ENCODE measurements at regions not wholly inside any gene's neighbourhood (a gene's known extent, or its start where the extent isn't known, plus 50 kb on each side); places are given as distances from the start of the nearest gene placed in this dataset.
A peak's percentile ranks its signal among the peaks of the same experiment; 100 is the strongest.

- no peak for DNase-seq (ENCODE audit: low spot score)
These were observed 716.8 kb downstream of the EPHA4 start for GRCh38 chr2:220855296-220855695.

GRCh38 chr2:220856486-220856885 is 715.6 kb downstream of the EPHA4 start:
- no peak for DNase-seq (ENCODE audit: low spot score)

GRCh38 chr2:220857368-220857767 is 714.7 kb downstream of the EPHA4 start:
- DNase-seq (ENCODE audit: low spot score), result peak; percentile 42

- no peak for DNase-seq (ENCODE audit: low spot score)
These were observed 714.0 kb downstream of the EPHA4 start for GRCh38 chr2:220858101-220858500.

GRCh38 chr2:220871909-220872308 is 700.2 kb downstream of the EPHA4 start:
- no peak for DNase-seq (ENCODE audit: low spot score)

- DNase-seq (ENCODE audit: low spot score), result no peak
These were observed 695.9 kb downstream of the EPHA4 start for GRCh38 chr2:220876080-220876824.

GRCh38 chr2:220877491-220877890 is 694.6 kb downstream of the EPHA4 start:
- no peak for DNase-seq (ENCODE audit: low spot score)

- DNase-seq (ENCODE audit: low spot score), result no peak
These were observed 694.2 kb downstream of the EPHA4 start for GRCh38 chr2:220877897-220878296.

DNA sequence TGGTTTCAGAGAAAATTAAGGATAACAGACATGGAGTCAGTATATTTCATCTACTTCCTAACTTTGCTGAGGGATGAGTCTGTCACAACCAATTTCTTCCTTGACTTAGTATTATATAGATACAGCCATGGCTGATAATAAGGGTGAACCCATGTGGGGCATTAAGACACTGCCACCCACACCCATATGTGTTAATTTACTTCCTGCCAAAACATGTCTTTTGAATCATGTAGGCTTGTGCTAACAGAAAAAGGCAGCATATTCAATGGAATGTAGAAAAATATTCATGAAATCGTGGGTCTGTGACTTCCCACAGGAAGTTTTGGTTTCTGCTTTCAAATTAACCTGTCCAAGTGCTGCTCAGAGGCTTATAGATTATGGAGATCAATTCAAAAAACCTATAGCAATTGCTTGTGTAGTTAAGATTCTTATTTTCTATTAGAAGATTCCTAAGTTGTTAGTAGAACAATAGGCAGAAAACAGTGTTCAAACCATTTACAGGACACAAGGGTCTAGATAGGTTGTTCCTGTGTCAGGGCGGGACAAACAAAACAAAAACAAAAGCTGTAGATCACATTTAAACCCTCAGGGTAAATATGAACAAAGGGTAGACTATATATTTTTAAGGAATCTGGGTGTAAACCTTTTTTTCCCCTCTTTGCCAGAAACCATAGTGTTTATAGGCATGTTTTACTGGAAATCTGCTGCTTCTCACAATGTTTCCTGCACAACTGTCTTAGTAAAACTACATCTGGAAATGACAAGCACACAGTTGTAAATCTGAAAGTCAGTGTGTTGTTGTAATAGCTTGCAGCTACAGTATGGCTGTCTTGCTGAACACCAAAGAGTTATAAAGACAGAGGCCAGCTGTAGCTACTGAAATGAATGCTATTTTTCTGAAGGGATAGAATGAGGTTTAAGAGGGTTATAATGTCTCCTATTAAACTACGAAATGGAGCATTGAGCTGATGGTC is 691.2 kb downstream of the EPHA4 start:
- DNase-seq (ENCODE audit: low spot score), result no peak

DNA sequence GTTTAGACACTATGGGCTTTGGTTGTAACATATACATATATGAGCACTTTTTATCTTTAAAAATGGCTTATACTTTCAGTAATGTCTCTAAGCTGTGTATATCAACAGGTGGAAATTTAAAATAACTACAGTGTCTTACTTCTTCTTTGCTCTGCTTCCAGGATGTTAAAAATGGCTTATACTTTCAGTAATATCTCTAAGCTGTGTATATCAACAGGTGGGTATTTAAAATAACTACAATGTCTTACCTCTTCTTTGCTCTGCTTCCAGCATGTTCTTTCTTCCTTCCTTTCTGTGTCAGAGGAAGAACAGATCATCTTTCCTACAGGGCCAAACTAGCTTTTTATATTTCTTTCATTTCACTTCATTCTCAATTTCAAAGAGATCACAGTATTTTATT is 689.6 kb downstream of the EPHA4 start:
- DNase-seq (ENCODE audit: low spot score), result no peak

- DNase-seq (ENCODE audit: low spot score), result no peak
These were observed 686.5 kb downstream of the EPHA4 start for GRCh38 chr2:220885593-220885992.

DNA sequence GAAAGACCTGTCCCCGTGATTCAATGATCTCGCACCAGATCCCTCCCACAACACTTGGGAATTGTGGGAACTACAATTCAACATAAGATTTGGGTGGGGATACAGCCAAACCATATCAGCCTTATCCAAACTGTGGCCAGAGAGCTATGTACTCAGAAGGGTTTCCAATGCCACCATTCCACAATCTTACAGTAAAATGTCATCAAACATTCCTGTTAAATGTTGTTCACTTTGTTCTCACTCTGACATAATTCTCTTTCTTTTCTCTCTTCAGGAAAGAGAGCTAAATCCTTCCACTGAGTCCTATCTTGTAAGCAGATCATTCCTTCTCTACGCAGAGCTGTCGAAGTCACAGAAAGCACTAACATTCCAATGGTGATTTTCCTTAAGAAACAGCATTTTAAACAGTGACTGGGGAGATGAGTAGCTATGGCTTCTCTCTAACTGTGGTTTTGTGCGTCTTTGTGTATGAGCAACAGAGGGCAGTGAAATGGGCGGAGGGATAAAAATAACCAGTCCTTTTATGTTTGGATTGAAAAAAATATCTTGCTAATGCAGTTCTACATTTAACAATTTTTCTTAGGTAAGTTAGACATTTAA is 684.7 kb downstream of the EPHA4 start:
- DNase-seq (ENCODE audit: low spot score), result no peak

GRCh38 chr2:220887876-220888275 is 684.2 kb downstream of the EPHA4 start:
- DNase-seq (ENCODE audit: low spot score), result no peak

- no peak for DNase-seq (ENCODE audit: low spot score)
These were observed 681.2 kb downstream of the EPHA4 start for GRCh38 chr2:220890931-220891330.

- DNase-seq (ENCODE audit: low spot score), result peak; percentile 28
These were observed 680.7 kb downstream of the EPHA4 start for GRCh38 chr2:220891405-220891804.

DNA sequence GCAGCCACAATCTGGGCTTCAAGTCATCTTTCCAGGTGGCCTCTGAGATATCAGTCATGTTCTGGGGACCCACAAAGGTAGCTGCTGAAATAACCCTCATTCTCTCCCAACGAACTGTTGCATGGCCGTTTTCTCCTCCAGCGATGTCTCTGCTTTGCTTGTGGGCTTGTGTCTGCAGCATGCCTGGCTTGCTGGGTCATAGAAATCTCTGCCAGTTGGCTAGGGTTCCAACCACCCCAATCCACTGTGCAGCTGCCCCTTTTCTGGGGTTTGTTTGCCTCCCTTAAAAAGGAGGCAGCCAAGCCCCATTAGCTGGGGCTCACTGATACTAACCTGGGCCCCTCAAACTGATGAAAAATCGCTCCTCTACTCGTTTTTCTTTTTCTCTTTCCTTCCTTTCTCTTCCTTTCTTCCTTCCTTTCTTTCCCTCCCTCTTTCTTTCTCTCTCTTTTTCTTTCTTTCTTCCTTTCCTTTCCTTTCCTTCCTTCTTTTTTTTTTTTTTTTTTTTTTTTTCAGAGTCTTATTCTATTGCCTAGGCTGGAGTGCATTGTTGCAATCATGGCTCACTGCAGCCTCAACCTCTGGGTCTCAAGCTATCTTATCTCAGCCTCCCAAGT is 680.0 kb downstream of the EPHA4 start:
- no peak for DNase-seq (ENCODE audit: low spot score)

- DNase-seq (ENCODE audit: low spot score), result no peak
These were observed 678.7 kb downstream of the EPHA4 start for GRCh38 chr2:220893411-220893810.

GRCh38 chr2:220894069-220894468 is 678.0 kb downstream of the EPHA4 start:
- DNase-seq (ENCODE audit: low spot score), result no peak

- DNase-seq (ENCODE audit: low spot score), result no peak
These were observed 672.6 kb downstream of the EPHA4 start for GRCh38 chr2:220899492-220899891.

DNA sequence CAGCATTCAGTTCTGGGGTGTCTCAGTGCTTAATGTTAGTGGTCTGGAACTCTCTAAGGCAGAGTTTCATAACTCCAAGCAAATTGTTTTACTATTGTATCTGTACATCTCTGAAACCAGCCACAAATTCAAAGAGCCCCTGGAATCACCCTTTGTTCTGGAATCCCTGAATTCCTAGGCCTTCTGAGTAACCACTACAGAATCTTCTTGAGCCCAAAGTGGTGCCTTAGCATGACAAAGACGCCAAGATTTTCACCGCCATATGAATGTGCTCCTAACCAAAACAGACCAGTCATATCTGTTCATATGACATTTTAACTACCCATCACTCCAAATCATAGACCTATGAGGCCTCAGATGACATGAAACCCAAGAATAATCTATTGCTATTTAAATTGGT is 668.1 kb downstream of the EPHA4 start:
- no peak for DNase-seq (ENCODE audit: low spot score)

DNA sequence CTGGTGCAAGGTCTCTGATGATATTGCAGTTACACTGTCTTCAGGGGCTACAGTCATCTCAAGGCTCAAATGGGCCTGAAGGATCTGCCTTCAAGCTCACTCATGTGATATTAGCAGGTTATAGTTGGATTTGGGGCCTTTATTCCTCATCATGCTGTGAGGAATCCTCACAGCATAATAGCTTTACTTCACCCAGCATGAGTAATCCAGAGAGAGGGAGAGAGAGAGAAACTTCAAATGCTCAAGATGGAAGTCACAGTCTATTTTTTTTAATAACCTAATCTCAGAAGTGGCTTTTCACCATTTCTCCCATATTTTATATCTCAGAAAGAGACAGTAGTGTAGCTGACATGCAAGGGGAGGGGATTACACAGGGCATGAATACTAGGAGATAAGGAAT is 658.7 kb downstream of the EPHA4 start:
- DNase-seq (ENCODE audit: low spot score), result no peak

DNA sequence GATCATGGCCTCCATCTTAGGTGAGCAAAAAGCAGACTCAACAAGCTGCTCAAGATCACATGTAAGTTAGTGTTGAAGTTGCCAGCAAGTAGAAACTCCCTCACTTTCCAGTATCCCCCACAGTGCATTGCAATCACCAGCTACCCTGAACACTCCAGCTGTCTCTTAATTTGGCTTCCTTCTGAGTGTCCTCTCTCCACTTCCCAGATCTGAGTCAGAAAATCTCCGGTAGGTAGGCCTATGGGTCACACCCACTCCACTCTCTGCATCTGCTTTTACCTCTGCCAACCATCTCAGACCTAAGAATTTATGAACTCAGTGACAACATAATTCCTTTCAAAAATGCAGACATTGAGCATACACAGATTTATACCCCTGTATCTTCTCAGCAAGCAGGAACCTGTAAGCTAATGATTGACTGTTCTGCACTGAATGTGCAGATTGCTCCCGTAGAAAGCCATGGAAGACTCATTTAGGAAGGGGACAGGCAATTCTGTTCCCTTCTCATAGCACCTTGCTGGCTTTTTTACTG is 656.9 kb downstream of the EPHA4 start:
- DNase-seq (ENCODE audit: low spot score), result no peak

All from D341Med (cell line).